Stimulated activated CD8-positive, alpha-beta memory T cell treated with anti-CD3 and anti-CD28 coated beads, Interleukin-4, amount 100 ng/mL, for 24 hours (primary cell): ENCODE measurements at regions not wholly inside any gene's neighbourhood (a gene's known extent, or its start where the extent isn't known, plus 50 kb on each side); places are given as distances from the start of the nearest gene placed in this dataset.
"Not testable (repeated sequence)": the region's sequence is repeated elsewhere in the genome, so short reads cannot be mapped to it uniquely, and the experiment has no call there.

Source experiments
- DNase-seq: peaks from one replicate; pipeline ENCODE4 v3.0.0-alpha.2; 2020; ENCODE audit warnings: low read depth

DNA sequence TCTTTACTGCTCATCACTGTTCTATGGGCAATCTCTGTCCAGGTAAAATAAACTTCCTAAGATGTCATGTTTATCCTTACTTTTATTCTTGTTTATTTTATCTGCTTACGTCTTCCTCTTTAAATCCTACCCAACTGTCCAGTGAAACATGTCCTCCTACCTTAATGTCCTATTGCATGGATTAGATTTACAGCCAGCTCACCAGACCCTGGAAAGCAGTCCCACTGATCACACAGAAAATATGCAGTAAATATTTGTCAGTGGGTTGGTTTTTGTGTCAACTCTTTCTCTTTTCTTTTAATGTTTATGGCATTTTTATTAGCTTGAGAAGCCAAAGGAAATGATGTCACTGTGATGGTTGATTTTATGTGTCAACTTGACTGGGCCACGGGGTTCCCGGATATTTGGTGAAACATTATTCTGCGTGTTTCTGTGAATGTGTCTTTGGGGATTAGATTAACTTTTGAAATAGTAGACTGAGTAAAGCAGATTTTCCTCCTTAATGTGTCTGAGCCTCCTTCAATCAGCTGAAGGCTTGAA is 258.3 kb downstream of the SRGAP2C start:
- DNase-seq, result no peak

GRCh38 chr1:121444096-121444495 is 259.3 kb downstream of the SRGAP2C start:
- DNase-seq, result no peak

DNA sequence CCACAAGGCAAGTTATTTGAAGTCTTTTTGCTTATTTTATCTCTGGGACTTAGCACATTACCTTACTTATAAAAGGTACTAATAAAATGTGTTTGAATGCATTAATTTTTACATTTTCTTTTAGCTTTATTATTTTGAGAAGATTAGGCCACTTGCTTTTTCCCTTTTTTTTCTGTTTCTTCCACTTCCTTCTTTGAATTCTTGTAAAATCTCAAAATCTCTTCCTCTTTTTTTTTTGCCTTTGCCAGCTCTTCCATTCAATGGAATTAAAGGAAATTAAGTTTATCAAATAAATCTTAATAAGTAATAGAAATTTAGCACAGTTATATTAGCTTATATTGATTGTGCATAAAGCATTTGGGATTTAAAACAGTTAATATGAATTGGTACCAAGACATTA is 260.9 kb downstream of the SRGAP2C start:
- no peak for DNase-seq

GRCh38 chr1:121447280-121447923 is 262.6 kb downstream of the SRGAP2C start:
- not testable (repeated sequence) for DNase-seq

DNA sequence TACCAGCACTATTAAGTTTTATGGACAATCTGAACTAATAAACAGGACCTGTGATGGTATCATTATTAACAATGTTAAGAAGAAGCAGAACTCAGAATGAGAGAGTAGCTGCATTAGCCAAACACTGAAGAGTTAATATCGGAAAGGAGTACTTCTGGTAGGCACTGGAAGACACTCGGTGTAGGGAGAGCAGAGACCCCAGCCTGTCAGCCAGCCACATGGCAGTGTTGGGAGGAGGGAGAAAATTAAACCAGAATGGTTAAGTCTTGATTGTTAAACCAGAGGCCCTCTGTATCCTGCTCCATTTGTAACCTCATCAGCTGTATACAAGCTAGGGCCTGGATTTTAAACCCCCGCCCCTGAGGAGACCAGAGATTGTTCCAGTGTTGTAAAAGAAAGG is 263.3 kb downstream of the SRGAP2C start:
- not testable (repeated sequence) for DNase-seq

DNA sequence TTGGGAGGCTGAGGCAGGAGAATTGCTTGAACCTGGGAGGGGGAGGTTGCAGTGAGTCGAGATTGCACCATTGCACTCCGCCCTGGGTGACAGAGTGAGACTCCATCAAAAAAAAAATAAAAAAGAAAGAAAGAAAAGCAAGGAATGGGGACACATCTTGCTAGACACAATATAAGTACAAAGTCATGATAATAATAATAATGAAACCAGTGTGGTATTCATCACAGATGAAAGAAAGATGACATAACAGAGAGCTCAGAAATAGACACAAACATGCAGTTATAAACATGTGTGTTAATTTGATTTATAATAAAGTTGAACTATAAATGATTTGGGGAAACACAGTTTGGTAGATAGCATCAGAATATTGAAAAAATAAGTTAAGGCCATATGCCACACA is 264.1 kb downstream of the SRGAP2C start:
- DNase-seq, result no peak

DNA sequence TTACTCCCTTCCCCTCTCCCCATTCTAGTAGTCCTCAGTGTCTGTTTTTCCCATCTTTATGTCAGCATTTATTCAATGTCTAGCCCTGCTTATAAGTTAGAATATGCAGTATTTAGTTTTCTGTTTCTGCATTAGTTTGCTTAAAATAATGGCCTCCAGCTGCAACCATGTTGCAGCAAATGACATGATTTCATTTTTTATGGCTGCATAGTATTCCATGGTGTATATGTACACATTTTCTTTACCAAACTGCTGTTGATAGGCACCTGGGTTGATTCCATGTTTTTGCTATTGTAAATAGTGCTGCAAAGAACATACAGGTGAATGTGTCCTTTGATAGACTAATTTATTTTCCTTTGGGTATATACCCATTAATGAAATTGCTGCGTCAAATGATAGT is 267.7 kb downstream of the SRGAP2C start:
- no peak for DNase-seq

DNA sequence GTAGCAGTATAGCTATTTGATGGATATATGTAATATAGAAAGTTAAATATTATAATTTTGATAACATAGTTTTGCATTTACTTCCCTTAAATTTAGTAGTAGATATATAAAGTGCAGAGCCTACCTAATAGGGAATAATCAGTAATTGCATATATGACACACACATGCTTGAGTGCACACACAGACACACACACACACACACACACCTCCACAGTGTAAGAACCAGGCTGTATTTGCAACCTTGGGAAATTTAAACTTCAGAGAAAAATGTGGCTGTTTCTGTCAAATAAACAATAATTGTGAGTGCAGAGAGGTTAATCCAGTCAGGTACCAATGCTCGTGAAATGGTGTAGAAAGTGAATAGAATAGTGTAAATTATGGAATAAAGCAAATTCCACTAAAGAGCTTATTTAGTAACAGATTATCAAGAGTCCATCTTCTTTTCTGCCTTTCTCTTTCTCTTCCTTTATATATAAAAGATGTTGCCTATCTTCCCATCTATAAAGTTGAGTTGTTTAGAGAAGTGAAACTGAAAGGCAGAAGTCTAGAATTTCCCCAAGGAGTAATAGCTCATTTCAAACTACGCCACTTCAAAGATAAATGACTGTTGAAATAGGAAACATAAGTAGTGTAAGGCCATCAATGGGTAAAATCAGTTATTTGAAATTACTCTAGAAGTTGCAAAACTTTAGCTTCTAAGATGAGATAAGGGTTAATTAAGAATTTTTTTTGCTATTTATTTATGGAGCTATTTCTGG is 273.7 kb downstream of the SRGAP2C start:
- no peak for DNase-seq

DNA sequence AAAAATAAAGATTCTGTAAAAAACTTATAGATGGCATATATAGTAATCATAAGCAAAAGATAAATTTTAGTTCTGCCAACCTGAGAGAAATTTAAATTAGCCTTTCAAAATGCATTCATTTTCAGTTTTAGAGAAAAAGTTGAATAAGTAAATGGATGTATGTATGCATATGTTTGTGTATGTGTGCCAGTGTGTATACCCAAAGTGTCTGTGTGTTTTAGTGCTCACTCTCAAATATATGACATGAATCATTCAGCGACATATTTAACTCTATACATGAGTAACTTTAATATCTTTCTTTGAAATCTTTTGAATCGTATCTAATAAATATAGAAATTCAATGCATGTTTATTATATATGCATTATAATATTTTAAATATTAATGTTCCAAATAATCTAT is 274.5 kb downstream of the SRGAP2C start:
- no peak for DNase-seq

DNA sequence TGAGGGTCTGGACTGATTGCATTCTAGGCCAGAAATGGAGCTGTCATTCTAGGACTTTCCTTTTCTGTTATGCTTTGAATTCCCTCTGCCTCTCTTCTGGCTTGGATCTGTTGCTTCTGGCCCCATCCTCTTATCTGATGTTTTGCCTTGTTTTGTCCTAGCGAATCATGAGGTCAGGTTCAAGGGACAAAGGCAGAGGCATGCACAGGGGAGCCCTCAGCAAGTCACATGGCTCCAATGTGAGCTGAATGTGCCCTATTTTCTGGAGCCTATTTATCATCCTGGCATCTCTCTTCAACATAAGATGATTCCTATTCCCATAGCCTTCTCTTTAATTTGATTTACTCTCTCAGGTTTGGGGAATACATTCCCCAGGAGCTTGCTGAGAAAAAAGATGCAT is 284.6 kb downstream of the SRGAP2C start:
- DNase-seq, result not testable (repeated sequence)

GRCh38 chr1:121470401-121470800 is 285.6 kb downstream of the SRGAP2C start:
- not testable (repeated sequence) for DNase-seq

DNA sequence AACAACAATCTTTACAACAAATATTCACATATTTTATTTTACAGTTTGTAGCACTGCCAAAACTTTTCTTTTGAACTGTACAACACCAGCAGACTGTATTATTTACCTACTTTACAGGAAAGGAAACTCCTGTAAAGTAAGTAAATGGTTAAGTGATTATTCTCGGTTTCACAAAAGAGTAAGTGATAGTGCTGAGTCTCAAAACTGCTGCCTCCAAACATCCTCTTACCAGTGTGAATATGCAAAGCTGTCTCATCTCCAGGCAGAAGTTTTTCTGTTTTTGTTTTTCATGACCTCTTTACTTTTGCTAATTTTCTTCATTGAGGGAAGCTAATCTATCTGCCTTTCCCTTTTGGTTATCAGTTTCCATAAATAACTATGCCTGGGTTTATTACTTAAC is 286.7 kb downstream of the SRGAP2C start:
- no peak for DNase-seq

- no peak for DNase-seq
These were observed 287.2 kb downstream of the SRGAP2C start for GRCh38 chr1:121472017-121472416.

DNA sequence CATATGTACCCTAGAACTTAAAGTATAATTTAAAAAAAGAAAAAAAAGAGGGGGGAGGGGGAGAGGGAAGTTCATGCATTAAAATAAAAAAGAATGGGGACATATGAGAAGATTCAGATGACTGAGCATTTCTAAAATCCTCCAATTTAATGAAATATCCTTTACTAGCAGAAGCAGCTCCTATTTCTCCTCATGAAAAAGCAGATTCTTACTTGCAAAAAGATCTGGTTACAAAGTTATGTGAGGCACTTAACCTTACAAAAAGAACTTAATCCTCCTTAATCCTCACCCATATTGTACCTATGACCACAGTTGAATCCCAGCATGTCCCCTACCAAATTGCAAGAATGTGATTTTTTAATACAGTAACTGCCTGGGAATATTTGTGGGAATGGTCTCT is 298.5 kb downstream of the SRGAP2C start:
- no peak for DNase-seq

DNA sequence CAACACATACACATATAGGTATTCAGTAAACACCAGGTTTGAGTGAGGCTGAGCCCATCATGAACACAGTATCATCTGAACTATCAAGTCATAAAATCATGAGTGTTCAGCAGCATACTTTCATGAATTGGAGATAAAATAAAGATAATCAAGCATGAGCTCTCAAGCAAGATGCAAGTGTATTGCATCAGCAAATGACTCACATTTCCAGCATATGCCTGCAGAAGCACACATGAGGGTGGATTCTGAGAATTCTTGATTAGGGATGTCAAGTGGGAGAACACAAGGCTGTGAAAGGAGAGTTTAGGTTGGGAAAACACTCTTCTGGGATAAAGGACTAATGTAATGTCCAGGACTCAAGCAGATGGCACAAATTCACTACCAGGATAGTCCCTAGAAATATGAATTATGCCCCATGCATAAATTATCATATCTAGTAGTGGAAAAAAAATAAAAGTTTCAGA is 299.2 kb downstream of the SRGAP2C start:
- no peak for DNase-seq

GRCh38 chr1:121494796-121495195 is 310.0 kb downstream of the SRGAP2C start:
- not testable (repeated sequence) for DNase-seq

- DNase-seq, result not testable (repeated sequence)
These were observed 326.7 kb downstream of the SRGAP2C start for GRCh38 chr1:121511455-121511854.

DNA sequence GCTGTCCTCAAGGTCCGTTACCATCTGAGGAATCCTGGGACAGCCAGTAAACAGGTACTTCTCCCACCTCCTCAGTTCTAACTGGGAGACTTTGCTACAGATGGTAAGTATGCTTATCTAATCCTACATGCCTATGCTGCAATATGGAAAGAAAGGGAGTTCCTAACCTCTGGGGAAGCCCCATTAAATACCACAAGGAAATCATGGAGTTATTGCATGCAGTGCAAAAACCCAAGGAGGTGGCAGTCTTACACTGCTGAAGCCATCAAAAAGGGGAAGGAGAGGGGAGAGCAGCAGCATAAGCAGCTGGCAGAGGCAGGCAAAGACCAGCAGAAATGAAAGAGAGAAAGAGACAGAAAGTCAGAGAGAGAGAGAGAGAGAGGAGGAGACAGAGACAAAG is 327.1 kb downstream of the SRGAP2C start:
- DNase-seq, result not testable (repeated sequence)

DNA sequence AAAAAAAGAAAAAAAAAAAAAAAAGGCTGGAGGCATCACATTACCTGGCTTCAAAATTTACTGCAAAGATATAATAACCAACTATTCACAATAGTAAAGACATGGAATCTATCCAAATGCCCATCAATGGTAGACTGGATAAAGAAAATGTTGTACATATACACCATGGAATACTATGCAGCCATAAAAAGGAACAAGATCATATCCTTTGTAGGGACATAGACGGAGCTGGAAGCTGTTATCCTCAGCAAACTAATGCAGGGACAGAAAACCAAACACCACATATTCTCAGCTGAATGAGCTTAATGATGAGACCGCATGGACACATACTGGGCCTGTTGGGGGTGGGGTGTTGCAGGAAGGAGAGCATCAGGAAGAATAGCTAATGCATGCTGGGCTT is 330.5 kb downstream of the SRGAP2C start:
- no peak for DNase-seq

- DNase-seq, result no peak
These were observed 331.6 kb downstream of the SRGAP2C start for GRCh38 chr1:121516234-121516967.

DNA sequence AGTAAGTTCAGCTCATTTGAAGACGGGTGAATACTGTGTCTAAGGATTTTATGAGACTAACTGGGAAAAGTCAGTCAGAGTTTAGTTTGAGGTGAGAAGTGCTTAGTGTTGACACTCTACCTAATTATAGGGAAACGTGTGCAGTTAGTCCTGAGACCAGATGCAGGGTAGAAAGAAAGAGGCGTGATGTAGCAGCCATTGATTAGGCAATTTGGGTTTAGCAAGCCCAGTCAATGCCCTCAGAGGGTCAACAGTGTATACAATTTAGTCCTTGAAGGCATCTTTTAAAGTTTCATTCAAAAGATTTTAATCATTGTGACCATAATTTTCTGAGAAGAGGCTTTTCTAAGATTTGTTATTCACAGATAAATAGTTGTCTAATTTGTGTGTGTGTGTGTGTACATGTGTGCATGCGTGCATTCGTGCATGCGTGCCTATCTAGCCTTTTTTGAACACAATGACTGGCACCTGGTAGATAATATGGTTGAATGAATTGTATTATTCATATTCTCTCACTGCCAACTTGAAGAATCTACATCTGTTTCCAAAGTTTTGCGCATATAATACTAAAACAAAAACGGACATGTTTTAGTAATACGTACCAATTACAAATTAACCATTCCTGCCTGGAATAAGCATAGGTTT is 332.9 kb downstream of the SRGAP2C start:
- DNase-seq, result no peak

GRCh38 chr1:121518726-121519041 is 333.9 kb downstream of the SRGAP2C start:
- DNase-seq, result no peak
